GM12878 (cell line): ENCODE measurements at regions not wholly inside any gene's neighbourhood (a gene's known extent, or its start where the extent isn't known, plus 50 kb on each side); places are given as distances from the start of the nearest gene placed in this dataset.

ENCODE experiments used
- BHLHE40 ChIP-seq, 2 experiments: fragments of 450-650 bp in 1 of 2; IDR thresholded peaks; 2 replicates each; pipeline ENCODE4 v1.6.1; 2011 to 2017; ENCODE audit warnings: low read depth in 2 of 2, borderline replicate concordance in 1 of 2, improper control_type of control experiment in 1 of 2, low read length in 1 of 2, mild to moderate bottlenecking in 1 of 2
- CREB1 ChIP-seq: IDR thresholded peaks from 2 replicates; pipeline ENCODE4 v1.6.1; 2012; ENCODE audit warnings: low read depth, mild to moderate bottlenecking, inconsistent platforms
- CTCF ChIP-seq, 3 experiments: IDR thresholded peaks in 2 of 3; conservative IDR thresholded peaks in 1 of 3; 2 replicates each; pipeline ENCODE4 v1.5.1; 2011; ENCODE audit warnings: low read depth in 3 of 3, low read length in 3 of 3, mild to moderate bottlenecking in 3 of 3, control low read depth in 2 of 3, moderate library complexity in 2 of 3, inconsistent platforms in 1 of 3, mixed read lengths in 1 of 3; ENCODE audit not compliant: control insufficient read depth in 2 of 3, insufficient read depth in 1 of 3; ENCODE audit errors: extremely low read depth in 1 of 3
- EZH2 ChIP-seq: IDR thresholded peaks from 2 replicates; pipeline ENCODE4 v1.6.1; 2012; ENCODE audit warnings: low read depth, mild to moderate bottlenecking, control low read depth, inconsistent platforms, low read length, borderline replicate concordance; ENCODE audit not compliant: control insufficient read depth
- MTA2 ChIP-seq: fragments of 450-650 bp; IDR thresholded peaks from 2 replicates; pipeline ENCODE4 v1.6.1; 2016; ENCODE audit warnings: low read depth, mild to moderate bottlenecking, moderate library complexity
- SMAD5 ChIP-seq: IDR thresholded peaks from 2 replicates; pipeline ENCODE4 v1.6.1; 2016; ENCODE audit warnings: antibody characterized with exemption, low read depth
- USF2 ChIP-seq: IDR thresholded peaks from 2 replicates; pipeline ENCODE4 v1.6.1; 2011; ENCODE audit warnings: low read depth, low read length, improper control_type of control experiment, borderline replicate concordance
- TF ChIP-seq, protein P1 (sequence below): fragments of 450-650 bp; IDR thresholded peaks from 2 replicates; pipeline ENCODE4 v1.6.1; 2016; ENCODE audit warnings: mild to moderate bottlenecking, moderate library complexity, borderline replicate concordance

DNA sequence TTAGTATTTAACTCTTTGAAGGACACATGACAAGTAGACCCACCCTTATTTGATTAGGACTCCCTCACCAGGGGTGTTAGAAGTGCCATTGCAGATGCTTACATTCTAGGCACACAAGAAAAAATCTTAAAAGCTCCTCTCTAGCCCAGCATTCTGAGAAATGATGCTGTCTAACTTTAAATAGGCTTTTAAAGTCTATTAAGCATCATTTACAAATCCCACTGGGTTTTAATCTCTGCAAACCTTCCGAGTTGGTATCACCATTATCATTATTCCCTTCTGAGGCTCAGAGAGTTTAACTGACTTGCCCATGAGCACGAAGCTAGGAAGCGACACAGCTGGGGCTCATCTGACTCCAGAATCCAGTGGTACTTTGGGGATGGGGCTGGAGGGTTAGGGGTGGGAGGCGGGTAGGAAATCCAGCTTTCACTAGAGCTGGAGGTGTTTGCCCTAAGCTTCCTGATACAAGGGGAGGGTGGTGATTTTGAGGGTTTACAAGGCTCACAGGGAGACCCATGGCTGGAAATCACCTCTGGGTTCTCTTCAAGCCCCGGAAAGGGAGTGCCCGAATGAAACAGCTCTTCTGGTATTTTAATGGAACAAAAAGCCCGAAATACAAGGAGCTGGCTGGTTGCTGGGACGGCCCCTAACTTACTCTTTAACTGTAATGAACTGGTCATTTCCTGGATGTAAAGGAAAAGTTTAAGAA lies 109.2 kb upstream of the FUT8 start:
- no peak for TF ChIP-seq CTCF (IDR thresholded peaks at IDR 0.05 in 2 of 3, conservative IDR thresholded peaks at IDR 0.05 in 1 of 3; ENCODE audit: control insufficient read depth in 2 of 3, extremely low read depth in 1 of 3, insufficient read depth in 1 of 3, low read depth in 3 of 3, low read length in 3 of 3)
- no peak; the same call in none of the 2 replicates for TF ChIP-seq MTA2
- peak; percentile 36; the same call in 1 of the 2 replicates for TF ChIP-seq CREB1
- no peak for TF ChIP-seq BHLHE40 (IDR thresholded peaks at IDR 0.05; ENCODE audit: borderline replicate concordance in 1 of 2, low read depth in 2 of 2, low read length in 1 of 2)
- TF ChIP-seq USF2, result no peak
- TF ChIP-seq EZH2, result no peak
- TF ChIP-seq, protein P1, sequence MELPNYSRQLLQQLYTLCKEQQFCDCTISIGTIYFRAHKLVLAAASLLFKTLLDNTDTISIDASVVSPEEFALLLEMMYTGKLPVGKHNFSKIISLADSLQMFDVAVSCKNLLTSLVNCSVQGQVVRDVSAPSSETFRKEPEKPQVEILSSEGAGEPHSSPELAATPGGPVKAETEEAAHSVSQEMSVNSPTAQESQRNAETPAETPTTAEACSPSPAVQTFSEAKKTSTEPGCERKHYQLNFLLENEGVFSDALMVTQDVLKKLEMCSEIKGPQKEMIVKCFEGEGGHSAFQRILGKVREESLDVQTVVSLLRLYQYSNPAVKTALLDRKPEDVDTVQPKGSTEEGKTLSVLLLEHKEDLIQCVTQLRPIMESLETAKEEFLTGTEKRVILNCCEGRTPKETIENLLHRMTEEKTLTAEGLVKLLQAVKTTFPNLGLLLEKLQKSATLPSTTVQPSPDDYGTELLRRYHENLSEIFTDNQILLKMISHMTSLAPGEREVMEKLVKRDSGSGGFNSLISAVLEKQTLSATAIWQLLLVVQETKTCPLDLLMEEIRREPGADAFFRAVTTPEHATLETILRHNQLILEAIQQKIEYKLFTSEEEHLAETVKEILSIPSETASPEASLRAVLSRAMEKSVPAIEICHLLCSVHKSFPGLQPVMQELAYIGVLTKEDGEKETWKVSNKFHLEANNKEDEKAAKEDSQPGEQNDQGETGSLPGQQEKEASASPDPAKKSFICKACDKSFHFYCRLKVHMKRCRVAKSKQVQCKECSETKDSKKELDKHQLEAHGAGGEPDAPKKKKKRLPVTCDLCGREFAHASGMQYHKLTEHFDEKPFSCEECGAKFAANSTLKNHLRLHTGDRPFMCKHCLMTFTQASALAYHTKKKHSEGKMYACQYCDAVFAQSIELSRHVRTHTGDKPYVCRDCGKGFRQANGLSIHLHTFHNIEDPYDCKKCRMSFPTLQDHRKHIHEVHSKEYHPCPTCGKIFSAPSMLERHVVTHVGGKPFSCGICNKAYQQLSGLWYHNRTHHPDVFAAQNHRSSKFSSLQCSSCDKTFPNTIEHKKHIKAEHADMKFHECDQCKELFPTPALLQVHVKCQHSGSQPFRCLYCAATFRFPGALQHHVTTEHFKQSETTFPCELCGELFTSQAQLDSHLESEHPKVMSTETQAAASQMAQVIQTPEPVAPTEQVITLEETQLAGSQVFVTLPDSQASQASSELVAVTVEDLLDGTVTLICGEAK, result no peak
- TF ChIP-seq SMAD5, result no peak
